Stomach (tissue), 4 donors: ENCODE measurements at regions not wholly inside any gene's neighbourhood (a gene's known extent, or its start where the extent isn't known, plus 50 kb on each side); places are given as distances from the start of the nearest gene placed in this dataset.

ENCODE experiments used
- POLR2AphosphoS5 ChIP-seq, 3 donors: sonication (generic); formaldehyde crosslinking; IDR thresholded peaks; one replicate each; pipeline ENCODE4 v1.6.1; 2016; ENCODE audit warnings: antibody characterized with exemption in 3 of 3
- TF ChIP-seq, protein P1 (sequence below), 7 experiments: fragments of 450-650 bp in 4 of 7; fragments of 200-600 bp in 3 of 7; sonication (generic) in 3 of 7; IDR thresholded peaks; one replicate each; pipeline ENCODE4 v1.5.1; 2016 to 2019; ENCODE audit warnings: antibody characterized with exemption in 7 of 7, control low read depth in 2 of 7, mild to moderate bottlenecking in 1 of 7

- TF ChIP-seq POLR2AphosphoS5 (IDR thresholded peaks at IDR 0.05) = no peak
- TF ChIP-seq, protein P1, sequence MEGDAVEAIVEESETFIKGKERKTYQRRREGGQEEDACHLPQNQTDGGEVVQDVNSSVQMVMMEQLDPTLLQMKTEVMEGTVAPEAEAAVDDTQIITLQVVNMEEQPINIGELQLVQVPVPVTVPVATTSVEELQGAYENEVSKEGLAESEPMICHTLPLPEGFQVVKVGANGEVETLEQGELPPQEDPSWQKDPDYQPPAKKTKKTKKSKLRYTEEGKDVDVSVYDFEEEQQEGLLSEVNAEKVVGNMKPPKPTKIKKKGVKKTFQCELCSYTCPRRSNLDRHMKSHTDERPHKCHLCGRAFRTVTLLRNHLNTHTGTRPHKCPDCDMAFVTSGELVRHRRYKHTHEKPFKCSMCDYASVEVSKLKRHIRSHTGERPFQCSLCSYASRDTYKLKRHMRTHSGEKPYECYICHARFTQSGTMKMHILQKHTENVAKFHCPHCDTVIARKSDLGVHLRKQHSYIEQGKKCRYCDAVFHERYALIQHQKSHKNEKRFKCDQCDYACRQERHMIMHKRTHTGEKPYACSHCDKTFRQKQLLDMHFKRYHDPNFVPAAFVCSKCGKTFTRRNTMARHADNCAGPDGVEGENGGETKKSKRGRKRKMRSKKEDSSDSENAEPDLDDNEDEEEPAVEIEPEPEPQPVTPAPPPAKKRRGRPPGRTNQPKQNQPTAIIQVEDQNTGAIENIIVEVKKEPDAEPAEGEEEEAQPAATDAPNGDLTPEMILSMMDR (IDR thresholded peaks at IDR 0.05) = no peak
Measured at GRCh38 chr15:47934342-47934741, 186.4 kb upstream of the SLC24A5 start.
